ENCODE measurements at regions not wholly inside any gene's neighbourhood (a gene's known extent, or its start where the extent isn't known, plus 50 kb on each side); places are given as distances from the start of the nearest gene placed in this dataset.

- TF ChIP-seq POLR2AphosphoS5 (IDR thresholded peaks at IDR 0.05), result no peak
- TF ChIP-seq CTCF (IDR thresholded peaks at IDR 0.05), result no peak
- TF ChIP-seq POLR2A (IDR thresholded peaks at IDR 0.05), result no peak
These were observed 149.4 kb downstream of the DHX35 start for GRCh38 chr20:39111359-39112177.
